Skeletal muscle satellite cell (primary cell): ENCODE measurements at regions not wholly inside any gene's neighbourhood (a gene's known extent, or its start where the extent isn't known, plus 50 kb on each side); places are given as distances from the start of the nearest gene placed in this dataset.

ENCODE experiments used
- H3K27me3 ChIP-seq: 2 replicates; pipeline ENCODE4 v1.7.0; 2013; ENCODE audit warnings: low read length; ENCODE audit not compliant: control insufficient read depth, insufficient read depth
- H3K36me3 ChIP-seq: 2 replicates; pipeline ENCODE4 v1.7.0; 2013; ENCODE audit warnings: mild to moderate bottlenecking, control low read depth, low read length; ENCODE audit not compliant: insufficient read depth
- H3K4me1 ChIP-seq: 2 replicates; pipeline ENCODE4 v1.7.0; 2013; ENCODE audit warnings: low read length; ENCODE audit not compliant: control insufficient read depth, insufficient read depth
- H3K4me2 ChIP-seq: 2 replicates; pipeline ENCODE4 v1.7.0; 2013; ENCODE audit warnings: mild to moderate bottlenecking, low read length
- H3K4me3 ChIP-seq: 2 replicates; pipeline ENCODE4 v1.7.0; 2013; ENCODE audit warnings: low read length
- H3K9ac ChIP-seq: 2 replicates; pipeline ENCODE4 v1.7.0; 2013; ENCODE audit warnings: mild to moderate bottlenecking, low read depth, low read length, moderate library complexity
- H3K9me3 ChIP-seq: replicated peaks from 2 replicates; pipeline ENCODE4 v1.7.0; 2013; ENCODE audit warnings: mild to moderate bottlenecking, control low read depth, low read length

GRCh38 chr18:67379981-67380380, 136.5 kb downstream of the DSEL start:
- H3K9ac ChIP-seq: no peak overlapping the region
- H3K4me2 ChIP-seq: no peak overlapping the region
- H3K4me1 ChIP-seq: no peaks in the 10 kb centered on the region
- H3K27me3 ChIP-seq: no peaks in the 10 kb centered on the region
- no peaks in the 10 kb centered on the region for H3K36me3 ChIP-seq
- H3K9me3 ChIP-seq: peaks cover 4% of the 10 kb centered on the region
- no peak overlapping the region for H3K4me3 ChIP-seq

GRCh38 chr18:67376372-67376771, 140.1 kb downstream of the DSEL start:
- Histone ChIP-seq H3K36me3 (no peaks in the 10 kb centered on the region), H3K4me3 (no peak overlapping the region), H3K4me2 (no peak overlapping the region), H3K4me1 (no peaks in the 10 kb centered on the region), H3K9ac (no peak overlapping the region), H3K27me3 (no peaks in the 10 kb centered on the region), H3K9me3 (peaks cover 4% of the 10 kb centered on the region)

GRCh38 chr18:67373636-67374035, 142.9 kb downstream of the DSEL start:
- H3K36me3 ChIP-seq: no peaks in the 10 kb centered on the region
- H3K4me2 ChIP-seq: no peak overlapping the region
- peaks cover 4% of the 10 kb centered on the region for H3K9me3 ChIP-seq
- no peak overlapping the region for H3K4me3 ChIP-seq
- H3K4me1 ChIP-seq: no peaks in the 10 kb centered on the region
- no peak overlapping the region for H3K9ac ChIP-seq
- no peaks in the 10 kb centered on the region for H3K27me3 ChIP-seq

DNA sequence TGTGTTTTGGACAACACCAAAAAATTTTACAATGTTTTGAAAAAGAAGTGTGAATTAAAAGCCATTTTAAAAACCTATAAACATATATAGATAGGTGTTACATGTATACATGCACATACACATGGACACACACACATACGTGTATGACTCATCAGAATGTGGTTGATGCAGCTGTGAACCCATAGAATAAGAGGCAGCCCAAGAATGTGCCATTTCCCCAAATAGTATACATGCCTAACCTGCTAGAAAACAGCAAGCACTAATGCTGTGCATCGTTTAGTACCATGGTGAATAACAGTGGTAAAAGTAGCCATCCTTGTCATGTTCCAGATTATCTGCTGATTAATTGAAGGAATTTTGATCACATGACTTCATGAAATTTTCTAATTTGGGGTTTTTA, 149.0 kb downstream of the DSEL start:
- Histone ChIP-seq H3K4me1 (peaks cover 10% of the 10 kb centered on the region), H3K4me3 (no peak overlapping the region), H3K9ac (no peak overlapping the region), H3K27me3 (no peaks in the 10 kb centered on the region), H3K36me3 (no peaks in the 10 kb centered on the region), H3K4me2 (no peak overlapping the region), H3K9me3 (no peaks in the 10 kb centered on the region)

GRCh38 chr18:67363694-67364093, 152.8 kb downstream of the DSEL start:
- H3K4me3 ChIP-seq: no peak overlapping the region
- H3K36me3 ChIP-seq: no peaks in the 10 kb centered on the region
- H3K4me2 ChIP-seq: no peak overlapping the region
- no peaks in the 10 kb centered on the region for H3K9me3 ChIP-seq
- peaks cover 31% of the 10 kb centered on the region for H3K4me1 ChIP-seq
- H3K27me3 ChIP-seq: no peaks in the 10 kb centered on the region
- no peak overlapping the region for H3K9ac ChIP-seq

- Histone ChIP-seq H3K9ac (no peak overlapping the region), H3K4me3 (no peak overlapping the region), H3K4me1 (peaks cover 31% of the 10 kb centered on the region), H3K9me3 (no peaks in the 10 kb centered on the region), H3K36me3 (no peaks in the 10 kb centered on the region), H3K4me2 (no peak overlapping the region), H3K27me3 (no peaks in the 10 kb centered on the region)
Observed at GRCh38 chr18:67362906-67363305, 153.6 kb downstream of the DSEL start.

DNA sequence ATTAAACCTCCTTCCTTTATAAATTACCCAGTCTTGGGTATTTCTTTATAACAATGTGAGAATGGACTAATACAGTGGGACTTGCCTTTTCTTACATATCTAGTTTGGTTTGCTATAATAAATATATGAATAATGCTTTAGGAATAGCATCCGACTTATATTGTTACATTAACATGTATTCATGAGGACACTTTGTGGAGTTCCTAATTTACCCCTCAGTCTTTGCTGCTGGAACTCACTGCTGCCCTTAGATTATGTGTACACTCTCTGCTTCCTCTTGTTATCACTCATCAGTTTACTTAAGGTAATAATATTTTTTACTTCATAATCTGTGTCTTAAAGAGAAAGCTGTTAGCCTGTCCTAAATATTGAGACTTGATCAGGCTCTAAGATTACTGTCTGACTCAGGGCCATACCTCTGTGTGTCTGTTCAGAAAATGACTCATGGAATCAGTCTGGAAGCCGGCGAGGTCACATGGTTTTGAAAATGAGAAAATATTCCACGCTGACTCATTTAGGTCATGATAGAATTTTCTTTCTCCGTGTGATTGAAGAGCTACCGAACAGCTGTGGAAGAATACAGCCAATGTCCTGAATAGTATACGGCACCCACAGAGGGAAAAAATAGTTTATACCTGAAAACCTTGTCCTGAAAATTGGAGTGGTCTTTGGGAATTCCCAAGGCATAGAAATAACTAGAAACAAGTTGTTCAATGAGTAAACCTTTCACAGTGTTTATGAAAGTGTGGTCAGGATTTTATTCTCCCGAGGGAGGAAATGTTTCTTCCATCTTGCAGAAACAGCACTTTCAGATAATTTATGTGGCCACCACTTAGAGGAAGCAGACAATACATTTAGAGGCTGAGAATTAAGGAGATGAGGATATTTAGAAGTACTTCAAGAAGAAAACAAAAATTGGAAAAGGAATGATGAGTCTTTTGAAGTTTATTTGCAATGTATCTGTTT, 156.4 kb downstream of the DSEL start:
- Histone ChIP-seq H3K9ac (peak overlapping the region; percentile 58), H3K27me3 (no peaks in the 10 kb centered on the region), H3K4me1 (peaks cover 31% of the 10 kb centered on the region), H3K4me3 (peak overlapping the region; percentile 59), H3K36me3 (no peaks in the 10 kb centered on the region), H3K4me2 (peak overlapping the region; percentile 79), H3K9me3 (no peaks in the 10 kb centered on the region)

GRCh38 chr18:67358947-67359346, 157.6 kb downstream of the DSEL start:
- H3K9me3 ChIP-seq: no peaks in the 10 kb centered on the region

GRCh38 chr18:67354692-67355091, 161.8 kb downstream of the DSEL start:
- Histone ChIP-seq H3K4me1 (peaks cover 7% of the 10 kb centered on the region), H3K36me3 (no peaks in the 10 kb centered on the region), H3K4me2 (no peak overlapping the region), H3K9ac (no peak overlapping the region), H3K4me3 (no peak overlapping the region), H3K9me3 (no peaks in the 10 kb centered on the region), H3K27me3 (no peaks in the 10 kb centered on the region)

More at GRCh38 chr18:67358947-67359346, 157.6 kb downstream of the DSEL start:
- no peak overlapping the region for H3K9ac ChIP-seq
- H3K36me3 ChIP-seq: no peaks in the 10 kb centered on the region
- H3K4me1 ChIP-seq: peaks cover 31% of the 10 kb centered on the region
- no peak overlapping the region for H3K4me3 ChIP-seq
- H3K4me2 ChIP-seq: no peak overlapping the region
- H3K27me3 ChIP-seq: no peaks in the 10 kb centered on the region

DNA sequence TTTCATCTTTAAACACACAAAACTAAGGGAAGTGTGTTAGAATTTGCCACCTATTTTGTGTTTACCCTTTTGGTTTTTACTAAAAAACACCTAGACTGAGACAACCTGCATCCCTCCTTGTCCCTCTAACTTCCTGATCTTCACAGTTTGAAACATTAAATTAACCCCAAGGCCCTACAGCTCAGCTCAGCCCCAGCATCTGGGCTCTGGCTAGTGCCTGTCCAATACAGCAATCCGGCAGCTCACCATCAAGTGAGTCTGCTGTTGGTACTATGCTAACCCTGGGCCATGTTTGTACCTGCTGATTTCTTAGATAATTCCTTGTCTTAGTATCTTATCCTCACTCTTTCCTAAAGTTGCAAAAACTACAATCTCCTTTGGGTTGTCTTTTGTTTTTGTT, 162.4 kb downstream of the DSEL start:
- Histone ChIP-seq H3K9ac (no peak overlapping the region), H3K9me3 (no peaks in the 10 kb centered on the region), H3K27me3 (no peaks in the 10 kb centered on the region), H3K36me3 (no peaks in the 10 kb centered on the region), H3K4me3 (no peak overlapping the region), H3K4me2 (no peak overlapping the region), H3K4me1 (peaks cover under 1% of the 10 kb centered on the region)

DNA sequence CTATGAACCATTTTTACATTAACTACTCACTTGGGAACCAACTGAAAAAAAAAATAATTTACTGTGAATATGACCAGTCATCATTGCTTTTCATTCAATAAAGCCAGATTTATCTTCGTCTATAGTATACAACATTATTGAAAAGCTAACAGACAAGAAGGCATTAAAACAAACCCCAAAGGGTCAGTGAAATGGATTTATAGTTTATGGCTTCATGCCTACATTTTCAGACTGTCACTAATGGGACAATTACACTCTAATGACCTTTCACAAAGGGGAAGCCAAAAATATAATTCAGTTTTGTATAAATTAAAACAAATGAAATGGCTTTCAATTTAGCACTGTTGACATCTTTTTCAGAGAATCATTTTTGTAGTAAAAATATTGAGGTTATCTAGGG, 169.1 kb downstream of the DSEL start:
- H3K27me3 ChIP-seq: no peaks in the 10 kb centered on the region
- H3K4me1 ChIP-seq: no peaks in the 10 kb centered on the region
- no peaks in the 10 kb centered on the region for H3K9me3 ChIP-seq
- H3K36me3 ChIP-seq: no peaks in the 10 kb centered on the region
- no peak overlapping the region for H3K4me2 ChIP-seq
- no peak overlapping the region for H3K4me3 ChIP-seq
- no peak overlapping the region for H3K9ac ChIP-seq

GRCh38 chr18:67342159-67342558, 174.4 kb downstream of the DSEL start:
- no peak overlapping the region for H3K4me3 ChIP-seq
- no peak overlapping the region for H3K4me2 ChIP-seq
- no peaks in the 10 kb centered on the region for H3K9me3 ChIP-seq
- H3K36me3 ChIP-seq: no peaks in the 10 kb centered on the region
- no peaks in the 10 kb centered on the region for H3K4me1 ChIP-seq
- H3K9ac ChIP-seq: no peak overlapping the region
- H3K27me3 ChIP-seq: no peaks in the 10 kb centered on the region
